Muscle of arm (tissue), 1 donor: ENCODE measurements at regions not wholly inside any gene's neighbourhood (a gene's known extent, or its start where the extent isn't known, plus 50 kb on each side); places are given as distances from the start of the nearest gene placed in this dataset.
"Not testable (repeated sequence)": the region's sequence is repeated elsewhere in the genome, so short reads cannot be mapped to it uniquely, and the experiment has no call there.

Experiments
- DNase-seq: peaks from one replicate; pipeline ENCODE4 v3.0.0-alpha.2; 2013

GRCh38 chr14:53743371-53743770, 213.3 kb downstream of the BMP4 start:
- peak; percentile 22 for DNase-seq

DNA sequence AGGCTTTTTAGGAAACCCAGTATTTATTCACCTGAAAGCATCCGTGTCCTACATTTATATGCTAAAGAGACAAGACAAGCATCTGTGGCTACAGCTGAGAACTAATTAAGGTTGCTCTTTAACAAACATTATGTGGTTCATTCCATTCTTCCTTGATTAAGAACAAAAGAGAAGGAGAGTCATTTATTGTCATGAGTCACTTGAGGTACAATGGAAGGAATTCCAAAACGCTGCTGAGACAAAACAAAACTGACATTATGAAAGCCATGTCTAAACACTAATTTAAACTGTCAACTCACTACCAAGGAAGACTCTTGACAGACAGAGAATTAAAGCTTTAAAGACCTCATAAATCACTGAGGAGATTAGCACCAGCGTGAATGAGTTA, 214.4 kb downstream of the BMP4 start:
- DNase-seq: no peak

DNA sequence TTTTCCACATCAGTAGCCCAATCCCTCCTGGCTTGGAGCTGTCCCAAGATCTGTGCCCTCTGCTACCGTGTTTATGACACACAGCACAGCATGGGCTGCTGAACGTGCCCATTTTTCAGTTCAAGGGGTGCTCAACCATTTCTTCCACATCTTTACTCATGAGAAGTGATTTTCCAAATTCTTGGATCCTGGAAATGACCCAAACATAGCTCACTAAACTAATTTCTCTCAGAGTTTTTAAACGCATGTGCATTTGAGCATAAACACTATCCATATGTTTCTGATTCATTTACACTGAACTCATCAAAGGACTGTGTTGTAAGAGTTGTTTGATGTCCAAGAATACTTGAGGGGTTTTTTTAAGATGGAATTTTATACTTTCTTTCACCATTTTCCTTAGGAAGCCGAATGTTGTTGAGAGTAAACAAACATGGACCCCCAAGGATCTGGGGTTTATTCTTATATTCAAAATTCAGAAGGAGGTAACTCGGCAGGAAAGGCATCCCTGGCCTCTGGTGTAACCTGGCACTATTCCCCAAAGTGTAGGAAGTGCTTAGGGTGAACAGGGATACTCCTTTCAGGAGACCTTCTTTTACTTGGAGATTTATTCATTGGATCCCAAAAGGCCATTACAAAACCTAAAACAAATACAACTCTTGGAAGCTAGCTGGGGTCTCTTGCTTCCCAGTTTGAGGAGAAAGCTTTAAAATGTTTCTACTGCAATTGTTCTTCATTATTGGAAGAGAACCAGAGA, 215.0 kb downstream of the BMP4 start:
- DNase-seq: peak; percentile 15

DNA sequence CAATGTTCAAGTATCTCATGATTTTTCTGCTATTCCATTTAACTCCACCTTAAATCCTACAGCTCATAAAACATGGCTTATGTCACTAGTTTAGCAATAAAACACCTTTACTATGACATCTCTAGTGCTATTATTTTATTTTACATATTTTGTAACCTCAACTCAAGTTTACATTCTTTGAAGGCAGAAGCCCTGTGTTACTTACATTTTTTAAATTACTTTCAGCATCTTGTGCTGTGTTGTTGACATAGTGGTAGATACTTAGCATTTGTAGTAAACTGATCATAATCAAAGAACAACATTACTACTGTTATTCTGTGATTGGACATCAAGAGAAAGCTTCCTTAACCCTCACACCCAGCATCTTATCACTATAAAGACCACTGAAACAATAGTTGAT, 216.1 kb downstream of the BMP4 start:
- no peak for DNase-seq

GRCh38 chr14:53735916-53736315, 220.7 kb downstream of the BMP4 start:
- no peak for DNase-seq

DNA sequence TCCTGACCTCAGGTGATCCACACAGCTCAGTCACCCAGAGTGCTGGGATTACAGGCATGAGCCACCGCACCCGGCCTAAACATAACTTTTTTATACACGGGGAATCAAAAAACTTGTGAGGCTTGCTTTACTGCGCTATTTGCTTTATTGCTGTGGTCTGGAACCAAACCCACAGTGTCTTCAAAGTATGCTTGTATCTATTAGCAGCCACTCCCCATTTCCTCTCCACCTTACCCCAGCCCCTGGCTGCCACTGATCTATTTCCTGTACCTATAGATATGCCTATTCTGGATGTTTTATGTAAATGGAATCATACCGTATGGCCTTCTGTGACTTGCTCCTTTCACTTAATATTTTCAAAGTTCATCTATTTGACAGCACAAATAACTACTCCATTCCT, 233.4 kb downstream of the BMP4 start:
- no peak for DNase-seq

DNA sequence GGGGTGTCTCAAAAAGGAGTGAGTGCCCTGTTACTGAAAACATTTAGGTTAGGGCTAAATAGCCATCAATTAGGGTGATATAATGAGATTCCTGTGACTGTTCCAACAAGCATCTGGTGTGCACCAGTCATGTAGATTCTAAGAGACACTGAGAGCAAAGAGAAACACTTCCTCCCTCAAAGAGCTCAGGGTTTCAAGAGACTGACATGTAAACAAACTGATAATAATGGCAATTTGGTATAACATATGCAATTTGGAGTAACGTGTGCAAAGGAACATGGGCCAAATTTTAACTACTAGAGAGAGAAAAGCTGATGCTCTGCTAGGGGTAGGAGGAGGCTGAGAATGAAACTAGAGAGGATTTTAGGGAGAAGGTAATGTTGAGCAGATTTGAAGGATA, 237.1 kb downstream of the BMP4 start:
- DNase-seq: no peak

DNA sequence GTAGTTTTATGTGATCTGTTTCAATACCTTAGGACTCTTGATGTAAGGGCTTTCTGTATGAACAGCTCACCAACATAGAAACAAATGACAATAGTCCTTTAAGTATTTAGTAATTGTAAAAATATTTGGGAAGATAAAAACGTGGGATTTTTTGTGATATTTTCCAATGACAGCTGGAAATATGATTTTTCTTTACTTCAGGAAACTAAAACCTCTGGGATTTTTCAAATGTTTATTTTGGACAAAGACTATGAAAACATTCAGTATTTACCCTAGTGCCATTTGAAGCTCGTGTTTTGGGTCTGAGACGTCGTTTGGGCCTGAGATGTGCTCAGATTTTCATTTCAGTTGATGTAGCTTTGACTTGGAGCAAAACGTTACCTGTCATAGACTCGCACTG, 240.0 kb downstream of the BMP4 start:
- DNase-seq: no peak

GRCh38 chr14:53715193-53715721, 241.4 kb downstream of the BMP4 start:
- peak; percentile 38 for DNase-seq

- no peak for DNase-seq
These were observed 242.0 kb downstream of the BMP4 start for GRCh38 chr14:53714495-53715192.

GRCh38 chr14:53712901-53713300, 243.7 kb downstream of the BMP4 start:
- not testable (repeated sequence) for DNase-seq

- DNase-seq: no peak
These were observed 245.4 kb downstream of the BMP4 start for GRCh38 chr14:53711205-53711604.

GRCh38 chr14:53710615-53711014, 246.0 kb downstream of the BMP4 start:
- no peak for DNase-seq

- DNase-seq: no peak
These were observed 247.2 kb downstream of the BMP4 start for GRCh38 chr14:53709381-53709780.

- no peak for DNase-seq
These were observed 253.2 kb downstream of the BMP4 start for GRCh38 chr14:53703457-53703856.

DNA sequence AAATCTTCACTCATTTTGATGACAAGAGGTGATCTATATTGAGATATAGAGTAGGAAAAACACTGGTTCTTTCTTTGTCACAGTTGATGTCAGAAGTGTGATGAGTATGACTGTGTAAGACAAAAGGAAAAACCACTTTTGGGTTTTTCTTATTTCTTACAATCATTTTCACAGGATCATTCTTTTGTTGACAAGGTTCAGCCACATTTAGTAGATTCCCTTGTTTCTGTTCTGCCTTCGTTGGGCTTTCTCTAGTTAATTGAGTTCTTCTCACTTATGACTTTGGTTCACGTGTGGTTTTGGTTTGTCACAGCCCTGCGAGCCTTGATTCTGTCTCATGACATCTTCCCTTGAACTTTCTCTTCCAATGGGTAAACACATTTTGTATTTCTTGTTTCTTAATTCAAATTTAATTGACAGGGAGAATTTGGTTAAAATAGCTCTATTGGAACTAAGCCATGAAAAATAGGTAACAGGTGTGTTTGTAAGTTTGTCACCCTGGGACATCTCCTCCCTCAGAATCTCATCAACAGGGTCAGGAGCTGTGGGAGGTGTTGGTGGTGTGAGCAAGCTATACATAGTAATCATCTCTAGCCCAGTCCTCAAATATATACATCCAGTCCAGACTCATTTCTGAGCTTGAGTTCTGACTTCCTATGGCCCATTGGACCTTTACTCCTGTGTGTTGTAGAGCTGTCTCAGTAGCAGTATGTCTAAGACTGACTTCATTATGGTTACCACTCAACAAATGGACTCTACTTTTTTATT, 255.3 kb downstream of the BMP4 start:
- no peak for DNase-seq

DNA sequence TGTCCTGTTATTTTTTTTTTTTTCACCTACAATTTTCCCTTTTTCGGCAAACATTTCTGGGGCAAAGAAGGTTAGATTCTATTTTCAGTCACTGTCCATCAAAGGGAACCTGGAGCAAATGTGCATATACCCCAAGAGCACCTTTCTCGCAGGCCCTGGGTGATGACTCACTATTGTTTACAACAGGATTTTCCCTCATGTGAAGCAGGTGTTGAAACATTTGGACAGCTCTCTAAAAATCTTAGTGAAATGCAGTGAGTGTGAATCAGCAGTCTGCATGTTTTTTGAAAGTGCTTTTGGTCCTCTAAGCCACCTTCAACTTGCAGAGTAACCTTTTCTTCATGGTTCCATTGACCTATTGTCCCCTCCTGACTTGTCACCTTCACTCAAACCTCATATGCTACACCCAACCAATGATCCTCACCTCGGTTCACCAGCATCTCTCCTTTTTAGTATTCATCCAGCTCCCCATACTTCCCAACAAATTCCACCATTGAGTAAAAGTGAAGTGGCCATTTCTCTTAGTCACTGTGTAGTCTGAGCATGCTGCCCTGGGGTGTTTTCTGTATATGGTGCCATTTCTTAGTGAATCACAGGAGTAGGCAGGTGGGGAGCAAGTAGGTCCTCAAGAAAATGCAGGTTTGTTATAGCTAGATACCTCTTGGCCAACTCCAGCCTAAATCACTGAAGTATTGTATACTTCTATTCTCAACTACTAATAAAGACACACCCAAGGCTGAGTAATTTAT, 260.2 kb downstream of the BMP4 start:
- no peak for DNase-seq

DNA sequence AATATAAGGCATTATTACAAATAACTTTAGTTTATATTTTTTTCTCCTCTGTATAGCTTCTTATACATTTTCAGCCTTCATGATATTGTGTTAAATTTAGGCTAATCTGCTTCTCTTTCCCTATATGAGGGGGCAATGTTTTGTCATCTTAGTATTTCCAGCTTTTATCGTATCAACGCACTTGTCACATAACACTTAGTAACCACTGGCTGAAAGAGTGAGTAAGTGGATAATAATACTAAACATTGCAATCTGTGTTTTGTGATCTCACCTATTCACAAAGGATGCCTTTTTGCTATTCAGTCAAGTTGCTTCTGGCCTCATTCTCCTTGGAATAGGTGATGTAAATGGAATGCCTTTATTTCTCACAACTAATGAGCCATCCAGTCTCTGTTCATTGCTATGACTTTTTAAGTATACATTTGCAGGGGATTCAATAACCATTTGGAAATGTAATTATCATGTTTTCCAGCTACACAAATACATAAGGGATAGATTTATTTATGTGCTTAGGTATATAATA, 260.9 kb downstream of the BMP4 start:
- no peak for DNase-seq

DNA sequence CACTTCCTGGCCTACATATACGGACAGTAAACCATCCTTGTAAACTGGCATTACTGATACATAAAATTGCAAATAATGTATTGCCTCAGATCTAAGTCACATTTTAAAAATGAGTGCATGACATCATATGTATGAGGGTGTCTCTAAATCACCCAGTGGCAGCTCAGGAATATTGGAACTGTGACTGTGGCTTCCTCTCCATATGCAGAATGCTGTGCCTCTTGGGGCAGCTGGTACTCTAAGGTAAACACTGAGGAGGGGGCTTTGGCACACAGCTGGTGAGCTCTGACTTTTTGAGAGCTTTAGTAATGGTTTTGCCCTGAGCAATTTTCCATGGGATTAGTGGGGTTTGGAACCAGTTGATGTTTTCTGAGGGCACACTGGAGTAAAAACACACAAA, 263.7 kb downstream of the BMP4 start:
- DNase-seq: no peak

GRCh38 chr14:53692451-53692850, 264.2 kb downstream of the BMP4 start:
- no peak for DNase-seq

DNA sequence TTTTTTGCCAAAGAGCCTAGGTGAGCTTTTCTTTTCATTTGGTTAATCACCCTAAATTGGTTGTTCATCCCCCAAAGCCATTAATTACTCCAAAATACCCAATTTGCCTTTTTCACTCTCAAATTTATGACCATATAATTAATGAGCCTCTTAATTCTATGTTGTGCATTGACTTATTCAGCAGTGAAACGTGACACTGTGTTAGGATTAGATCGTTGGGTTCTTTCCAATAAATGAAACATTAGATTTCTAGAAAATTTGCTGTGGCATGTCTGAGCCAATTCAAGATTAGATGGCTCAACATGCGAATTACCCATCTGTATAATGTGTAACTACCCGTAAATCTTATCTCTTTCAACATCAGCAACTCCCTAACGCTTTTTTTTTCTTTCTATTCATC, 273.4 kb downstream of the BMP4 start:
- no peak for DNase-seq

DNA sequence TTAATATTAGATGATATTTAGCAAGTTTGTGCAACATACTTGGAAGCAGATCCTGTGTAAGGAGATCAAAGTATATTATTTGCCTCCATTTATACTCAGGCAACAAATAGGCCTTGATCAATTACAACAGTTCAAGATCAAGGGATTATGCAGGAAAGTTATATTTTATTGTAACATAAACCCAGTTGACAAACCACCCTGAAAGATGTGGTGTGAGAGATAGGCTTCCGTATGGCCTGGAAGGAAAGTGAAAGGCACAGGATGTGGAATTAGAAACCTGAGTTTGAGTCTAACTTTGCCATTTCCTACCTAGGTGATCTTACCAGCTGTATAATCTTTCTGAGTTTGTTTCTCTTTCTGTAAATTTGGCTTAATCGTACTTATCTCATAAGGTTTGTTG, 284.1 kb downstream of the BMP4 start:
- DNase-seq: no peak
